Omental fat pad (tissue), 3 donors: ENCODE measurements at regions not wholly inside any gene's neighbourhood (a gene's known extent, or its start where the extent isn't known, plus 50 kb on each side); places are given as distances from the start of the nearest gene placed in this dataset.

Experiments used
- ATAC-seq: fragments of 150-250 bp; one replicate; pipeline ENCODE4 v1.9.1; 2016; ENCODE audit warnings: mild to moderate bottlenecking, moderate library complexity; ENCODE audit not compliant: low FRiP score
- DNase-seq: peaks from one replicate; pipeline ENCODE4 v3.0.0-alpha.2; 2019; ENCODE audit warnings: low spot score
- CTCF ChIP-seq, 3 donors: fragments of 450-650 bp; IDR thresholded peaks; one replicate each; pipeline ENCODE4 v1.5.1; 2016 to 2017; ENCODE audit warnings: antibody characterized with exemption in 3 of 3, mild to moderate bottlenecking in 3 of 3, moderate library complexity in 2 of 3

GRCh38 chr2:177123048-177123447, 89.5 kb upstream of the HNRNPA3 start:
- ATAC-seq (no peak), DNase-seq (no peak)
- no peak for TF ChIP-seq CTCF (IDR thresholded peaks at IDR 0.05)

DNA sequence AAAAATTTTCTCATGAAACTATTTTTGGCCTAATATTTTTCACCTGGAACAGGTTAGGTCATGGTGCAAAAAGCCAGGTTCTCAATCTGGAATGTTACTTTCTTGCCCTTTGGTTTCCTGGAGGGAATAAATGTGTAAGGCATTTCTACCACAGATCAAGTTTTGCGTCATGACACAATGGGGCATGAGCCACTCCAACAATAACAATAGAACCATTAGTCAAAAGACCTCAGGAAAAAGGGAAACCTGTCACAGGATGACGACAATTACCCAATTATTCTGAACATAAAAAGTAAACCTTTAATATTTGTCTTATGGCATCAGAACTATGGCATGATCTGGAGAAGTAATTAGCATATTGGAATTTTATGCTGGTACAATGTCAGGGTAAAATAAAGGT, 88.2 kb upstream of the HNRNPA3 start:
- DNase-seq (no peak), ATAC-seq (no peak)
- TF ChIP-seq CTCF (IDR thresholded peaks at IDR 0.05) = no peak

DNA sequence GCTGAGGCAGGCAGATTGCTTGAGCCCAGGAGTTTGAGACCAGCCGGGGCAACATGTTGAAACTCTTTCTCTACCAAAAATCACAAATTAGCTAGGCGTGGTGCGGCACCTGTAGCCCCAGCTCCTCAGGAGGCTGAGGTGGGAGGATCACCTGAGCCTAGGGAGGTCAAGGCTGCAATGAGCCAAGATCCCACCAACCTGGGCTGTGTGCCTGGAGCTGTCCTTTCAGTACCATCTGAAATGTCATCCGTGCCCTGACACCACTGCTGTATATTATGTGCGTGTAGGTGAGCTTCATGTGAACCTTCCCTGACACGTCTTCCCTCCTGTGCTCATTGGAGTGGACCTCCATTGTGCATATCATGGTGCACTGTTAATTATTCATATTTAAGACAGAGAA, 84.8 kb upstream of the HNRNPA3 start:
- no peak for TF ChIP-seq CTCF (IDR thresholded peaks at IDR 0.05)
- no peak for ATAC-seq
- no peak for DNase-seq

GRCh38 chr2:177129610-177130009, 83.0 kb upstream of the HNRNPA3 start:
- ATAC-seq = no peak

DNA sequence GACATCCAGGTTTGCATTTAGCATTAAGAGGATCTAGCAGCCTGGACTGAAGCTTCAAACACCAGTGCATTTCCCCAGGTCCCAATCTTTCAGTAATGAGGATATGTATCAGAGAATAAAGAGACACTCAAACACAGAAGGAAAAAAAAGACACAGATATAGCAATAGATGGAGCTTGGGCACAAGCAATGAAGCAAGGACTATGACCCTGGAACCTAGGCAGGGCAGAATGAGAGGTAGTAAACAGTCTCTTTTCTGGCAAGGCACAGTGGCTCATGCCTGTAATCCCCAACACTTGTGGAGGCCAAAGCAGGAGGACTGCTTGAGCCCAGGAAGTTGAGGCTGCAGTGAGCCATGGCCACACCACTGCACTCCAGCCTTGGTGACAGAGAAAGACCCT, 80.7 kb upstream of the HNRNPA3 start:
- DNase-seq = no peak

More at GRCh38 chr2:177129610-177130009, 83.0 kb upstream of the HNRNPA3 start:
- no peak for TF ChIP-seq CTCF (IDR thresholded peaks at IDR 0.05)
- no peak for DNase-seq

GRCh38 chr2:177138823-177139222, 73.8 kb upstream of the HNRNPA3 start:
- DNase-seq = no peak
- no peak for ATAC-seq
- TF ChIP-seq CTCF (IDR thresholded peaks at IDR 0.05) = no peak

More for the DNA sequence above, 80.7 kb upstream of the HNRNPA3 start:
- no peak for ATAC-seq
- no peak for TF ChIP-seq CTCF (IDR thresholded peaks at IDR 0.05)

DNA sequence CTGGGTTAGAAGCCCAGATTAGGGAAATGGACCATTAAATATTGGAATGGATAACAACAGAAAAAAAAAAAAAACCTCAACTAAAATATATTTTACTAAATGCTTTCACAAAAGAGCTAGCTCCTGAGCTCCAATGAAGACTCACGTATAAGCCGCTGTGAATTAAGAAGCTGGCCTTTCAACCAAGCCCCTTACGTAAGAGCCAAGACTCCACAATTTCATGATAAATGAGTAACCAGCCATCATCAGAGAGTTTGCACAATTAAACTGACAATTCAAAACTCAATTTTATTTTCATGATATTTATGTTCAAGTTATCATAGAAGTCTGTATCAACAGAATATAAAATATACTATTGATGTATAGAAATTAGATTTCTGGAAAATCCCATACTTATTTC, 70.7 kb upstream of the HNRNPA3 start:
- ATAC-seq (no peak), DNase-seq (no peak)
- no peak for TF ChIP-seq CTCF (IDR thresholded peaks at IDR 0.05)
